ENCODE measurements at regions not wholly inside any gene's neighbourhood (a gene's known extent, or its start where the extent isn't known, plus 50 kb on each side); places are given as distances from the start of the nearest gene placed in this dataset.

DNA sequence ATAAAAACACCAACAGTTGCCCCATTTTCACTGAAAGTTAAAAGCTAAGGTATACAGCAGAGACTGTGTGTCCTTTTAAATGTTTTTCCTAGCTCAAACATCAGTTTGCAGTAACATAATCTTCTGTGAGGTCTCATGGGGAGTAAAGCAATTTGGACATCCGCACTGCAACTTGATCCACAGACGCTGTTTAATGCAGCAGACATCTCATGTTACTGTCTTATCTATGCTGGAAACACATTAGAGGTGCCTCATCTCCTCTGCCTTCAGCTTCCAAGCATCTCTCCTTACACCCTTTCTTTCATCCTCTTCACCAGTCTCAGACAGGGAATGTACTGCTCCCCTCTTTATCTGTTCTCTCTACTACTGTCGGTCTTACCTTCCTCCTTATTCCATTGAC is 53.7 kb upstream of the ATP11B start:
- DNase-seq, result no peak

DNA sequence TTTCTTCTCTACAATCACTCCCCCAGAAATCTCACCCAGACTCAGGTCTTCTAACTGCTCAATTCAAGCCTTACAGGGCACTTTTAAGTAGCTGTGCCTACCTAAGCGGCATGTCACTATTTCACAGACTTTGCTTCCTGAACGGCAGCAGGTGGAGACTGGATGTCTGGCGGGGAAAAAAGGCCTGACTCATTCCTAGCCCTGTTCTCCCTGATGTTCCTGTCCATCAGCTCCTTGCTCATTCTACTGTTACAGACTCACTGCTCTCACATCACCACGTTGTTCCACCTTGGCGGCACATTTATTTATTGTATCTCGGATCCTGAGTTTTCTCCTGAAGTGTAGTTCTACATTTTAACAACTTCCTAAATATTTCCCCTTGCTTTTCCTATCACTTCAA is 52.6 kb upstream of the ATP11B start:
- no peak for DNase-seq

DNA sequence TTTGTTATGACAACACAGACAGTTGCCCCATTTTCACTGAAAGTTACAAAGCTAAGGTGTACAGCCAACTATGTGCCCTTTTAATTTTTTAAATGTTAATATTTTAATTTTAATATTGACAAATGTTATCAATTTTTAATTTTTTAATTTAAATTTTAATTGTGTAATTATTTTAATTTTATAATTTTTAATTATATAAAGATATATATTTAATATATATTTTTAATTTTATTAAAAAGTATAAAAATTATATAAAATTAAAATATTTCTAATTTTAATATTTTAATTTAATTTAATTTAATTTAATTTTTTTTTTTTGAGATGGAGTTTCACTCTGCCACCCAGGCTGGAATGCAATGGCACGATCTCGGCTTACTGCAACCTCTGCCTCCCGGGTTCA is 52.1 kb upstream of the ATP11B start:
- no peak for DNase-seq

Measured in activated naive CD4-positive, alpha-beta T cell treated with anti-CD3 and anti-CD28 coated beads, Interleukin-2, amount 50 U/mL, for 16 hours (primary cell).